ENCODE measurements at regions not wholly inside any gene's neighbourhood (a gene's known extent, or its start where the extent isn't known, plus 50 kb on each side); places are given as distances from the start of the nearest gene placed in this dataset.

GRCh38 chr16:79316004-79316458 is 284.5 kb downstream of the MAF start:
- TF ChIP-seq CTCF (conservative IDR thresholded peaks at IDR 0.05; ENCODE audit: low read depth, low read length) (no peak), CEBPB (IDR thresholded peaks at IDR 0.05; ENCODE audit: low read depth, low read length) (no peak), RCOR1 (IDR thresholded peaks at IDR 0.05; ENCODE audit: insufficient replicate concordance, low read length) (no peak), SMC3 (IDR thresholded peaks at IDR 0.05; ENCODE audit: low read depth, low read length) (no peak), POLR2A (IDR thresholded peaks at IDR 0.05; ENCODE audit: low read depth, low read length) (no peak), RAD21 (IDR thresholded peaks at IDR 0.05; ENCODE audit: low read length) (no peak), FOS (IDR thresholded peaks at IDR 0.05; ENCODE audit: low read depth, low read length) (no peak), USF2 (IDR thresholded peaks at IDR 0.05; ENCODE audit: low read depth, low read length) (no peak), CHD1 (IDR thresholded peaks at IDR 0.05; ENCODE audit: low read depth, low read length) (no peak), MAFK (IDR thresholded peaks at IDR 0.05; ENCODE audit: low read depth, low read length) (no peak), RFX5 (IDR thresholded peaks at IDR 0.05; ENCODE audit: low read depth, low read length) (no peak), BHLHE40 (IDR thresholded peaks at IDR 0.05; ENCODE audit: low read depth, low read length) (no peak), MXI1 (IDR thresholded peaks at IDR 0.05; ENCODE audit: borderline replicate concordance, low read depth, low read length) (no peak)
- TF ChIP-seq, protein P1, sequence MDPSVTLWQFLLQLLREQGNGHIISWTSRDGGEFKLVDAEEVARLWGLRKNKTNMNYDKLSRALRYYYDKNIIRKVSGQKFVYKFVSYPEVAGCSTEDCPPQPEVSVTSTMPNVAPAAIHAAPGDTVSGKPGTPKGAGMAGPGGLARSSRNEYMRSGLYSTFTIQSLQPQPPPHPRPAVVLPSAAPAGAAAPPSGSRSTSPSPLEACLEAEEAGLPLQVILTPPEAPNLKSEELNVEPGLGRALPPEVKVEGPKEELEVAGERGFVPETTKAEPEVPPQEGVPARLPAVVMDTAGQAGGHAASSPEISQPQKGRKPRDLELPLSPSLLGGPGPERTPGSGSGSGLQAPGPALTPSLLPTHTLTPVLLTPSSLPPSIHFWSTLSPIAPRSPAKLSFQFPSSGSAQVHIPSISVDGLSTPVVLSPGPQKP (IDR thresholded peaks at IDR 0.05; ENCODE audit: borderline replicate concordance, low read depth, low read length): no peak
